Pancreas (tissue), 10 donors: ENCODE measurements at regions not wholly inside any gene's neighbourhood (a gene's known extent, or its start where the extent isn't known, plus 50 kb on each side); places are given as distances from the start of the nearest gene placed in this dataset.

ENCODE experiments used
- ATAC-seq, 4 donors: fragments of 200-7000 bp; cut with Tn5 transposase; one replicate each; pipeline versions ENCODE4 v1.8.0 to v1.9.1; 2020; ENCODE audit warnings: mild to moderate bottlenecking in 4 of 4, moderate library complexity in 4 of 4
- DNase-seq, 6 donors: peaks; one replicate each; pipeline ENCODE4 v3.0.0-alpha.2; 2020
- FAIRE-seq: peaks from 2 replicates; lab custom pipeline; 2012; peaks lifted over from hg19 to GRCh38; lab: Jason Lieb, UNC
- H3K27ac ChIP-seq, 4 donors: fragments of 200-600 bp; sonication (generic); 1 replicate in 3 of 4; 2 replicates in 1 of 4; pipeline versions ENCODE4 v1.5.0 to v1.8.0; 2020
- H3K27me3 ChIP-seq, 4 donors: fragments of 200-600 bp; one replicate each; pipeline ENCODE4 v1.8.0; 2021
- H3K36me3 ChIP-seq, 3 donors: fragments of 200-600 bp; sonication (generic) in 1 of 3; one replicate each; pipeline versions ENCODE4 v1.5.0 to v1.8.0; 2020 to 2021
- H3K4me1 ChIP-seq, 3 donors: fragments of 200-600 bp; one replicate each; pipeline ENCODE4 v1.8.0; 2021
- H3K4me3 ChIP-seq, 4 donors: fragments of 200-600 bp; sonication (generic) in 2 of 4; one replicate each; pipeline versions ENCODE4 v1.5.0 to v1.8.0; 2020 to 2021
- H3K9me3 ChIP-seq, 4 donors: fragments of 200-600 bp; one replicate each; pipeline ENCODE4 v1.8.0; 2021
- CTCF ChIP-seq, 4 donors: fragments of 200-600 bp; sonication (generic) in 3 of 4; IDR thresholded peaks; one replicate each; pipeline versions ENCODE4 v1.5.0 to v1.8.0; 2021; ENCODE audit warnings: antibody characterized with exemption in 4 of 4
- WGBS, 2 donors: extraction: QIAGEN DNeasy Blood & Tissue Kit; methylation state at CpG; one replicate each; pipeline ENCODE4 v1.1.7; 2013; 5-methylcytosine and 5-hydroxymethylcytosine counted together
- intact Hi-C, 3 donors: fragments of 100-400 bp; cut with DNase I; formaldehyde crosslinking; loops; one replicate each; pipeline versions ENCODE4 v1.11.1 to v1.14.2; 2022
- donor health status: healthy with polysubstance abuse.
- donor health status: DM: no; HTN: no; CAD: no; lungs with moderate emphysema.
- donor health status: DM: no; HTN: no; CAD: no.
- donor health status: control.
- donor health status: control.
- donor health status: Bipolar disorder and iron deficiency.
- donor health status: DM: yes; HTN: yes; CAD: no.
- donor health status: DM: no; HTN: no; CAD: no.
- donor health status: DM: no; HTN: no; CAD: no.
- donor health status: DM: yes; HTN: yes; CAD: no.

DNA sequence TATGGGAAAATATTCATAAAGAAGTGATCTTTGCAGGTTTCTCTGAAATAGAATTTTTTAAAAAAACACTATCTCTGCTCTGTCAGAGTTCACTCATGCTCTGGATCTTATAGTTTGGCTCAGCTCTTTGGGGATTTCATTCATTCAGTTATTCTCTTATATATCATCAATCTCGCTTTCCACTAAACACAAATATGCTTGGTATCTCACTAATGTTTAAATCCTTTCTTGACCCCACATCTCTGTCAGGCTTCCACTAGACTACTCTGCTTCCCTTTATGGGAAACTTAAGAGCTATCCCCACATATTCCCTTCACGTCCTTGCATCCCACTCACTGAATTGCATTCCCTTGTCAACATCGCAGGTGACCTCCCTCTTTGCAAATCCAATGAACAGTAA, 396.1 kb downstream of the ENC1 start:
- H3K27me3 ChIP-seq = no peaks in the 10 kb centered on the region
- intact Hi-C loops = no loop called here
- no peak overlapping the region for H3K27ac ChIP-seq
- no peaks in the 10 kb centered on the region for H3K36me3 ChIP-seq
- no peak for TF ChIP-seq CTCF (IDR thresholded peaks at IDR 0.05)
- no peaks in the 10 kb centered on the region for H3K9me3 ChIP-seq
- WGBS, 2 donors = 96 to 99% methylated on average over 3 of the region's 3 CpGs
- ATAC-seq = no peak
- peaks cover 5 to 35% (median 26%) of the 10 kb centered on the region in 3 donors for H3K4me1 ChIP-seq
- H3K4me3 ChIP-seq = no peak overlapping the region
- no peak for DNase-seq
- no peak for FAIRE-seq

DNA sequence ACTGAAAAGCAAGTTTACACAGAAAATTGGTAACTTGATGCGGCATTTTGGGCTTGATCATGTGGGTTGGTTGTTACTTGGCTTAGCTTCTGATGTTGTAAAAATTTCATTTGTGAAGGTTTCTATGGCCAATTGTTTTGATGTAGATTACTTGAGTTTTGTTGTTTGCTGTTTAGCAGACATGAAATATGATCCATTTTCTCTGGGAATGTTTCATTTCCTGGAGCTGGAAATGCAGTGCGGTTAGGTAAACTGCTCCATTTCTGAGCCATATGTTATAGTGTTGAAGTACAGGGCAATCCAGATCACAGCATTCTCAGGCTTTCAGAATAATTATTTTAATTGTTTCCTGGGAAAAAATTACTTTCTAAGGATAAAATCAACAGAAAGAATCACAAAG, 396.9 kb downstream of the ENC1 start:
- no peak for TF ChIP-seq CTCF (IDR thresholded peaks at IDR 0.05)
- 65% methylated on average over 2 of the region's 2 CpGs for WGBS, 2 donors
- FAIRE-seq (no peak), ATAC-seq (no peak), DNase-seq (no peak)
- intact Hi-C loops = no loop called here
- Histone ChIP-seq H3K4me3 (no peak overlapping the region), H3K4me1 (peaks cover 5 to 35% (median 26%) of the 10 kb centered on the region in 3 donors), H3K27me3 (no peaks in the 10 kb centered on the region), H3K9me3 (no peaks in the 10 kb centered on the region), H3K36me3 (no peaks in the 10 kb centered on the region), H3K27ac (no peak overlapping the region)

- ATAC-seq (peak in 1 of 4 donors; percentile 3), DNase-seq (no peak), FAIRE-seq (no peak)
- Histone ChIP-seq H3K4me3 (no peak overlapping the region), H3K9me3 (no peaks in the 10 kb centered on the region), H3K27ac (peak overlapping the region in 1 of 4 donors; percentile 56), H3K4me1 (peaks cover 5 to 35% (median 26%) of the 10 kb centered on the region in 3 donors), H3K27me3 (no peaks in the 10 kb centered on the region), H3K36me3 (no peaks in the 10 kb centered on the region)
- WGBS, 2 donors = 52 to 54% methylated on average over 3 of the region's 3 CpGs
- TF ChIP-seq CTCF (IDR thresholded peaks at IDR 0.05) = no peak
- intact Hi-C loops = no loop called here
Observed at GRCh38 chr5:74242516-74242915, 398.0 kb downstream of the ENC1 start.

DNA sequence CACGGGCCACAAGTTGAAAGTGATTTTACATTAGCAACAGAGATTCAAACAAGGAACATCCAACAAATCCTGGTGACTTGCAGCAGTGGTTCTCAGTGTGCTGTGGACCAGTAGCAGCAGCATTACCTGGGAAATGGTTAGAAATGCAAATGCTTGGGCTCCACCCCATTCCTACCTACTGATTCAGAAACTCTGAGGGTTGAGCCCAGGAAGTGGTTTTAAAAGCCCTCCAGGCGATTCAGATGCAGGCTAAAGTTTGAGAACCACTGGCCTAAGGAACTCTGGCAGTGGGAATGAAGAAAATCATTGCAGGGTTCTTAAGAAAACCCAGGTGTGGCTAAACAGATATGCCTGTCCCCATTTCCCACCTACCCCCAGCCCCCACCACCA, 398.8 kb downstream of the ENC1 start:
- TF ChIP-seq CTCF (IDR thresholded peaks at IDR 0.05) = no peak
- WGBS, 2 donors = 58 to 61% methylated on average over 2 of the region's 2 CpGs
- no peak overlapping the region for H3K4me3 ChIP-seq
- no peak for FAIRE-seq
- no peaks in the 10 kb centered on the region for H3K36me3 ChIP-seq
- H3K27ac ChIP-seq = peak overlapping the region in 2 of 4 donors; percentile 38 to 56
- no peaks in the 10 kb centered on the region for H3K9me3 ChIP-seq
- peaks cover 5 to 35% (median 26%) of the 10 kb centered on the region in 3 donors for H3K4me1 ChIP-seq
- H3K27me3 ChIP-seq = no peaks in the 10 kb centered on the region
- intact Hi-C loops = no loop called here
- no peak for DNase-seq
- peak in 3 of 4 donors; percentile 39 to 47 (median 40) for ATAC-seq

GRCh38 chr5:74240783-74241750, 399.5 kb downstream of the ENC1 start:
- H3K9me3 ChIP-seq = no peaks in the 10 kb centered on the region
- intact Hi-C loops = no loop called here
- H3K36me3 ChIP-seq = no peaks in the 10 kb centered on the region
- H3K27ac ChIP-seq = peak overlapping the region in 2 of 4 donors; percentile 38 to 56
- peak; percentile 78 to 94 (median 86) for ATAC-seq
- WGBS, 2 donors = 23 to 31% methylated on average over 5 of the region's 5 CpGs
- H3K4me1 ChIP-seq = peaks cover 5 to 32% (median 23%) of the 10 kb centered on the region in 3 donors
- peak in 3 of 6 donors; percentile 33 to 77 (median 62) for DNase-seq
- TF ChIP-seq CTCF (IDR thresholded peaks at IDR 0.05) = no peak
- no peak overlapping the region for H3K4me3 ChIP-seq
- FAIRE-seq = no peak
- no peaks in the 10 kb centered on the region for H3K27me3 ChIP-seq
